Smooth muscle cell (in vitro differentiated cells): ENCODE measurements at regions not wholly inside any gene's neighbourhood (a gene's known extent, or its start where the extent isn't known, plus 50 kb on each side); places are given as distances from the start of the nearest gene placed in this dataset.

ENCODE experiments used
- DNase-seq: peaks from one replicate; lab custom pipeline; 2025; ENCODE audit not compliant: unreplicated experiment; lab: John Stamatoyannopoulos, UW
- H2AFZ ChIP-seq: fragments of 200-600 bp; sonication (generic); 2 replicates; pipeline ENCODE4 v1.6.0; 2016; ENCODE audit warnings: antibody characterized with exemption, low read depth, mild to moderate bottlenecking
- H3F3A ChIP-seq: fragments of 200-600 bp; sonication (generic); 2 replicates; pipeline ENCODE4 v1.6.0; 2017; ENCODE audit warnings: antibody characterized with exemption, low read depth
- H3K27ac ChIP-seq: fragments of 200-600 bp; sonication (generic); 2 replicates; pipeline ENCODE4 v1.5.1; 2016; ENCODE audit warnings: low read depth, mild to moderate bottlenecking
- H3K27me3 ChIP-seq: fragments of 200-600 bp; sonication (generic); 2 replicates; pipeline ENCODE4 v1.6.1; 2016; ENCODE audit warnings: low read depth, mild to moderate bottlenecking
- H3K36me3 ChIP-seq: fragments of 200-600 bp; sonication (generic); 2 replicates; pipeline ENCODE4 v1.5.1; 2016; ENCODE audit warnings: low read depth
- H3K4me1 ChIP-seq: fragments of 200-600 bp; sonication (generic); 2 replicates; pipeline ENCODE4 v1.5.1; 2016; ENCODE audit warnings: low read depth
- H3K4me2 ChIP-seq: fragments of 200-600 bp; sonication (generic); 2 replicates; pipeline ENCODE4 v1.6.0; 2016; ENCODE audit warnings: mild to moderate bottlenecking
- H3K4me3 ChIP-seq: fragments of 200-600 bp; sonication (generic); 2 replicates; pipeline ENCODE4 v1.5.1; 2016; ENCODE audit warnings: mild to moderate bottlenecking
- H3K79me2 ChIP-seq: fragments of 200-600 bp; sonication (generic); 2 replicates; pipeline ENCODE4 v1.6.0; 2016; ENCODE audit warnings: low read depth, mild to moderate bottlenecking
- H3K9ac ChIP-seq: fragments of 200-600 bp; sonication (generic); 2 replicates; pipeline ENCODE4 v1.6.0; 2016; ENCODE audit warnings: low read depth
- H3K9me3 ChIP-seq: fragments of 200-600 bp; sonication (generic); replicated peaks from 2 replicates; pipeline ENCODE4 v1.5.1; 2016; ENCODE audit warnings: low read depth
- H4K20me1 ChIP-seq: fragments of 200-600 bp; sonication (generic); 2 replicates; pipeline ENCODE4 v1.6.0; 2016; ENCODE audit warnings: low read depth
- WGBS: methylation state at CpG from one replicate; pipeline ENCODE4 v1.1.7; 2016; ENCODE audit warnings: low lambda C conversion rate; 5-methylcytosine and 5-hydroxymethylcytosine counted together
- TF ChIP-seq, protein P1 (sequence below): fragments of 200-600 bp; sonication (generic); IDR thresholded peaks from 2 replicates; pipeline ENCODE4 v1.5.1; 2017; ENCODE audit warnings: borderline replicate concordance, mild to moderate bottlenecking, antibody characterized with exemption; ENCODE audit not compliant: insufficient read depth, poor library complexity, severe bottlenecking

DNA sequence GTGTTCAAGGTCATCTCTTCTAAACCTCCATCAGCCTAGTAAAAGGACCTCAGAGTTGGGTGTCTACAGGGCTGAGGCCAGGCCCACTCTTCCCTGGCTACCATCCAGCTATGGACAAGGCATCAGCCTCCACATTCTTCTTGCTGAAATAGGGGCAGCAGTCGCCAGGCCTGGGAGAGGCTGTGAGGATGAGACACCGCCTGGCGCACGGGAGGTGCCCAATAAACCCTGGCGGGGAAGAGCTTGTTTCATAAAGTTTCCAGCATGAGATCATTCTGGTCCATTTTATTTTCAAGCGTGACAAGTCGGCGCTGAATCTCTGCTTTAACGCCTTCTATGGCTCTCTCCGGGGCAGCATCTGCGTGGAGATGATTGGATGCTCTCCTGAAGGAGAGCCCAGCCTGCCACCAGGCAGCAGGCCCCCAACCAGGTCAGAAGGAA lies 153.4 kb downstream of the OLFM1 start:
- H3K9me3 ChIP-seq: no peaks in the 10 kb centered on the region
- H3K27me3 ChIP-seq: no peaks in the 10 kb centered on the region
- 95% methylated on average over 11 of the region's 11 CpGs for WGBS
- TF ChIP-seq, protein P1, sequence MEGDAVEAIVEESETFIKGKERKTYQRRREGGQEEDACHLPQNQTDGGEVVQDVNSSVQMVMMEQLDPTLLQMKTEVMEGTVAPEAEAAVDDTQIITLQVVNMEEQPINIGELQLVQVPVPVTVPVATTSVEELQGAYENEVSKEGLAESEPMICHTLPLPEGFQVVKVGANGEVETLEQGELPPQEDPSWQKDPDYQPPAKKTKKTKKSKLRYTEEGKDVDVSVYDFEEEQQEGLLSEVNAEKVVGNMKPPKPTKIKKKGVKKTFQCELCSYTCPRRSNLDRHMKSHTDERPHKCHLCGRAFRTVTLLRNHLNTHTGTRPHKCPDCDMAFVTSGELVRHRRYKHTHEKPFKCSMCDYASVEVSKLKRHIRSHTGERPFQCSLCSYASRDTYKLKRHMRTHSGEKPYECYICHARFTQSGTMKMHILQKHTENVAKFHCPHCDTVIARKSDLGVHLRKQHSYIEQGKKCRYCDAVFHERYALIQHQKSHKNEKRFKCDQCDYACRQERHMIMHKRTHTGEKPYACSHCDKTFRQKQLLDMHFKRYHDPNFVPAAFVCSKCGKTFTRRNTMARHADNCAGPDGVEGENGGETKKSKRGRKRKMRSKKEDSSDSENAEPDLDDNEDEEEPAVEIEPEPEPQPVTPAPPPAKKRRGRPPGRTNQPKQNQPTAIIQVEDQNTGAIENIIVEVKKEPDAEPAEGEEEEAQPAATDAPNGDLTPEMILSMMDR: no peak
- H3K79me2 ChIP-seq: no peaks in the 10 kb centered on the region
- H3F3A ChIP-seq: no peaks in the 10 kb centered on the region
- H3K4me3 ChIP-seq: no peak overlapping the region
- no peak overlapping the region for H2AFZ ChIP-seq
- no peak overlapping the region for H3K27ac ChIP-seq
- no peak overlapping the region for H3K4me2 ChIP-seq
- no peak overlapping the region for H3K9ac ChIP-seq
- DNase-seq: no peak
- H3K4me1 ChIP-seq: no peaks in the 10 kb centered on the region
- no peaks in the 10 kb centered on the region for H4K20me1 ChIP-seq
- H3K36me3 ChIP-seq: no peaks in the 10 kb centered on the region

DNA sequence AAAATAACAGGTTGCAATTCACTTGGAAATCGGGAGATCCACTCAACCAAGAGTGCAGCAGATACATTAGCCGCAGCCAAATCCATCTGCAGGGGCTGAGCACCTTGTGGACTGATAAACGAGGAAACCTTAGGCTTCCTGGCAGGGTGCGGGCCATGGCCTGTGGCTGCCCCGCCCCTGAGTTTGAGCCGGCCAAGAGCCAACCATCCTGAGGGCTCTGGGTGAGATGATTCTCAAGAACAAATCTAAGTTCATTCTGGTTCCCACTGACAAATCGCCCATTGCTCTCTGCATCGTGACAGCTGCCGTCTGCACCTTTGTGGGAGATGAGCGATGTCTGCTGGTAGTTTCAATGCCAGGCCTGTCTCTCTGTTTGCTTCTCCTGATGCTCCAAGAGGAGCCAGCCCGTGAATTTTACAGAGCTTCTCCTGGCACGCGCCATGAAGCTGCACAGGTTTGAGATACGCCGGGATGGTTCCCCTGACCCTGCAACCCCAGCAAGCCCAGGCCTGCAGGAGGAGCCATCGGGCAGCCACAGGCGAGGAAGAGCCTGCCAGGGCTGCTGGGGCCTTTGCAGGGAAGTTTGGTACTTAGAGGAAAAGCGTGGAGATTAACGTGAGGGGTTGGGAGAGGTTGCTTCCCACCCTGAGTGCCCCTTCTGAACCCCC lies 154.0 kb downstream of the OLFM1 start:
- no peaks in the 10 kb centered on the region for H3K9me3 ChIP-seq
- 74% methylated on average over 19 of the region's 19 CpGs for WGBS
- H3K36me3 ChIP-seq: no peaks in the 10 kb centered on the region

DNA sequence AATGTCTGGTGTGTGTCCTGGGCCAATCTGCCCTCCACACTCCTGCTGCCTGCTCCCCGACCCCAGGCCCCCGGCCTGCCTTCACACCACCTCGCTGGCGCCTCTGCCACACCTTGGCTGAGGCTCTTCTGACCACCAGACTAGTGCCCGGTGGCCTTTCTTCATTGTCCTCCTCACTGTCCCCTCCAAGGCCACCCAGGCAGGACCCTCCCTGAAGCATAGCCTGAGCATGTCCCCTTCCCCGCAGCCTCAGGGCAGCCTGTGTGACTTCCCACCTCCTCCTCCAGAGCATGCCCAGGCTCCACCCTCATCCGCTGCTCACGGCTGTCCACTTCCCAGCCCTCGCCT lies 154.6 kb downstream of the OLFM1 start:
- no peaks in the 10 kb centered on the region for H3K27me3 ChIP-seq
- H3K79me2 ChIP-seq: no peaks in the 10 kb centered on the region
- H3K4me3 ChIP-seq: no peak overlapping the region
- H2AFZ ChIP-seq: no peak overlapping the region
- H3K27ac ChIP-seq: no peak overlapping the region
- no peaks in the 10 kb centered on the region for H3K36me3 ChIP-seq
- H3K4me2 ChIP-seq: no peak overlapping the region
- no peaks in the 10 kb centered on the region for H4K20me1 ChIP-seq
- H3K9ac ChIP-seq: no peak overlapping the region
- no peaks in the 10 kb centered on the region for H3F3A ChIP-seq
- WGBS: 90% methylated on average over 4 of the region's 9 CpGs
- H3K9me3 ChIP-seq: no peaks in the 10 kb centered on the region
- no peak for DNase-seq
- TF ChIP-seq, protein P1: no peak
- no peaks in the 10 kb centered on the region for H3K4me1 ChIP-seq

More for the DNA sequence above, 154.0 kb downstream of the OLFM1 start:
- Histone ChIP-seq H3K9ac (no peak overlapping the region), H3K79me2 (no peaks in the 10 kb centered on the region), H4K20me1 (no peaks in the 10 kb centered on the region), H3K27ac (no peak overlapping the region), H3K27me3 (no peaks in the 10 kb centered on the region), H3K4me3 (no peak overlapping the region), H3K4me2 (no peak overlapping the region), H3F3A (no peaks in the 10 kb centered on the region), H2AFZ (no peak overlapping the region), H3K4me1 (no peaks in the 10 kb centered on the region)
- DNase-seq: no peak
- TF ChIP-seq, protein P1: no peak

DNA sequence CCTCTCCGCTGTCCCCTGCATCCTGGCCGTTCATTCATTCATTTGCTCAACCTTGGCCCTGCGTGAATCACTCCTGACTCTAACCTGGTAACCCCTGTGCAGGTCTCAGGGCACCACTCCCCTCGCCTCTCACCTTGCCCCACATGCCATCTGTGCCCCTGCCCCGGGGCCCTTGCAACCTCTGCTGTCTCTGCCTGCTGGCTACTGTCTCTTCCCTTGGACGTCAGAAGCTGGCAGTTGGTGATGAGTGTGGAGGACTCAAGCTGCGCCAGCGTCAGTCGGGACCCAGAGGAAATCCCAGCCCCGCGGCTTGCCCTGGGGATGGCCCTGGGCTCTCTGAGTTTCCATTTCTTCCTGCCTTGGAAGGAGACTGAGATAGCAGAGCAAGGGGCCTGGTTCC lies 154.9 kb downstream of the OLFM1 start:
- H3K9me3 ChIP-seq: no peaks in the 10 kb centered on the region

More for the DNA sequence above, 154.9 kb downstream of the OLFM1 start:
- Histone ChIP-seq H3K79me2 (no peaks in the 10 kb centered on the region), H3K4me1 (no peaks in the 10 kb centered on the region), H3K4me2 (no peak overlapping the region), H3K4me3 (no peak overlapping the region), H3K27me3 (no peaks in the 10 kb centered on the region), H3K9ac (no peak overlapping the region), H2AFZ (no peak overlapping the region), H3K36me3 (no peaks in the 10 kb centered on the region), H4K20me1 (no peaks in the 10 kb centered on the region), H3K27ac (no peak overlapping the region), H3F3A (no peaks in the 10 kb centered on the region)
- 93% methylated on average over 11 of the region's 11 CpGs for WGBS
- TF ChIP-seq, protein P1: no peak
- no peak for DNase-seq
